ENCODE measurements at regions not wholly inside any gene's neighbourhood (a gene's known extent, or its start where the extent isn't known, plus 50 kb on each side); places are given as distances from the start of the nearest gene placed in this dataset.
"Not testable (repeated sequence)": the region's sequence is repeated elsewhere in the genome, so short reads cannot be mapped to it uniquely, and the experiment has no call there.

- not testable (repeated sequence) for H3K4me3 Mint-ChIP-seq, ATAC-seq, H3K9me3 Mint-ChIP-seq, H3K27ac Mint-ChIP-seq, H3K27me3 Mint-ChIP-seq, H3K36me3 Mint-ChIP-seq
- H3K4me1 Mint-ChIP-seq = peaks cover 14% of the 10 kb centered on the region
Observed at GRCh38 chrX:123788193-123788592, 55.3 kb upstream of the THOC2 start.

- no peaks in the 10 kb centered on the region for H3K27me3 Mint-ChIP-seq
- H3K27ac Mint-ChIP-seq = no peak overlapping the region
- H3K36me3 Mint-ChIP-seq = no peaks in the 10 kb centered on the region
- H3K9me3 Mint-ChIP-seq = no peaks in the 10 kb centered on the region
- peaks cover 14% of the 10 kb centered on the region for H3K4me1 Mint-ChIP-seq
- no peak overlapping the region for H3K4me3 Mint-ChIP-seq
- no peak for ATAC-seq
Observed at GRCh38 chrX:123788744-123789143, 55.9 kb upstream of the THOC2 start.

GRCh38 chrX:123797543-123798447, 62.1 kb upstream of the XIAP start:
- Mint-ChIP-seq H3K4me1 (no peaks in the 10 kb centered on the region), H3K9me3 (no peaks in the 10 kb centered on the region), H3K36me3 (no peaks in the 10 kb centered on the region), H3K4me3 (no peak overlapping the region), H3K27ac (no peak overlapping the region), H3K27me3 (no peaks in the 10 kb centered on the region)
- peak; percentile 56 for ATAC-seq

- not testable (repeated sequence) for H3K36me3 Mint-ChIP-seq, H3K9me3 Mint-ChIP-seq, H3K27ac Mint-ChIP-seq, H3K4me3 Mint-ChIP-seq, H3K4me1 Mint-ChIP-seq, H3K27me3 Mint-ChIP-seq, ATAC-seq
Observed at GRCh38 chrX:123798706-123799430, 61.0 kb upstream of the XIAP start.

- no peaks in the 10 kb centered on the region for H3K27me3 Mint-ChIP-seq
- no peak overlapping the region for H3K27ac Mint-ChIP-seq
- H3K4me1 Mint-ChIP-seq = peaks cover 7% of the 10 kb centered on the region
- H3K4me3 Mint-ChIP-seq = no peak overlapping the region
- no peak for ATAC-seq
- no peaks in the 10 kb centered on the region for H3K36me3 Mint-ChIP-seq
- no peaks in the 10 kb centered on the region for H3K9me3 Mint-ChIP-seq
Observed at GRCh38 chrX:123801901-123802300, 58.0 kb upstream of the XIAP start.

- H3K9me3 Mint-ChIP-seq = no peaks in the 10 kb centered on the region
- H3K4me3 Mint-ChIP-seq = no peak overlapping the region
- H3K27me3 Mint-ChIP-seq = no peaks in the 10 kb centered on the region
- no peaks in the 10 kb centered on the region for H3K36me3 Mint-ChIP-seq
- H3K27ac Mint-ChIP-seq = peak overlapping the region; percentile 61
- peak; percentile 51 for ATAC-seq
- peaks cover 7% of the 10 kb centered on the region for H3K4me1 Mint-ChIP-seq
Observed at GRCh38 chrX:123803331-123803983, 56.4 kb upstream of the XIAP start.

GRCh38 chrX:123803984-123804365, 55.9 kb upstream of the XIAP start:
- not testable (repeated sequence) for H3K4me3 Mint-ChIP-seq, H3K36me3 Mint-ChIP-seq, ATAC-seq, H3K27me3 Mint-ChIP-seq, H3K4me1 Mint-ChIP-seq, H3K27ac Mint-ChIP-seq, H3K9me3 Mint-ChIP-seq

GRCh38 chrX:123807835-123808416, 51.9 kb upstream of the XIAP start:
- Mint-ChIP-seq H3K4me1 (peaks cover 7% of the 10 kb centered on the region), H3K4me3 (no peak overlapping the region), H3K27me3 (no peaks in the 10 kb centered on the region), H3K36me3 (no peaks in the 10 kb centered on the region), H3K9me3 (no peaks in the 10 kb centered on the region), H3K27ac (no peak overlapping the region)
- no peak for ATAC-seq

- Mint-ChIP-seq H3K9me3 (no peaks in the 10 kb centered on the region), H3K4me1 (no peaks in the 10 kb centered on the region), H3K27me3 (no peaks in the 10 kb centered on the region), H3K27ac (no peak overlapping the region), H3K4me3 (no peak overlapping the region), H3K36me3 (no peaks in the 10 kb centered on the region)
- ATAC-seq = no peak
Observed at GRCh38 chrX:123809854-123810375, 49.9 kb upstream of the XIAP start.

Data from stimulated activated memory B cell treated with anti-CD40 and anti-IgM and Interleukin-4, amounts not matched to agents 10 μg/mL and 1 μg/mL and 100 μg/mL, for 72 hours (primary cell).